Brain pericyte (primary cell): ENCODE measurements at regions not wholly inside any gene's neighbourhood (a gene's known extent, or its start where the extent isn't known, plus 50 kb on each side); places are given as distances from the start of the nearest gene placed in this dataset.
"Not testable (repeated sequence)": the region's sequence is repeated elsewhere in the genome, so short reads cannot be mapped to it uniquely, and the experiment has no call there.

ENCODE experiments used
- DNase-seq: peaks from one replicate; pipeline ENCODE4 v3.0.0-alpha.2; 2012; ENCODE audit warnings: low read depth, low spot score

DNA sequence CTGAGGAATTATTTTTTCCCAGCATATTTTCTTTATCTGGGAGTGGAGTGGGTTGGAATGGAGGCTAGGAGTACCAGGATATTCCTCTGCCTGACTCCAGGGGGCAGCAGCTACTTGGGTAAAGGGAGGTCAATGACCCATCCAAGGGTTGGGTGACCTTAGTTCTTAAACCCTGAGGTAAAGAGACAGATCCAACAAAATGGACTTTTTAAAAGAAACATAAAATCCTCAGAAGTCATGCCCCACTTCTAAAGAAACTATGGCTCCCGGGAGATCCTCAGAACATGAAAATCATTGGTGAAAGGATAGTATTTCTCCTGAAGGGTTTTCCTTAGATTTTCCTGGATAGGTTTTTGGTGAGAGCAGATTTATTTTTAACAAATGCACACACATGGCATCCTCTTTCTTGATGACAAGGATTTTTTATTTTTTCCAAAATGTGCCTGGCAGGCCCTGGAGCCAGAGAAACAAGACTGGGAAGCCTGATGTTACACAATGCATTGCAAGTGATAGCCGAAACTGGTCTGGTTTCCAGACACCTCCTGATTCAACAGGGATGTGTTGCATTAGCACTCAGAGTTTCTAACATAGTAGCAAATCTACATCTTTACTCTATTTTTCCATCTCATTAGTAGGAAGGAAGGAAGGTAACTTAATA lies 240.9 kb upstream of the BTBD3 start:
- DNase-seq: no peak

DNA sequence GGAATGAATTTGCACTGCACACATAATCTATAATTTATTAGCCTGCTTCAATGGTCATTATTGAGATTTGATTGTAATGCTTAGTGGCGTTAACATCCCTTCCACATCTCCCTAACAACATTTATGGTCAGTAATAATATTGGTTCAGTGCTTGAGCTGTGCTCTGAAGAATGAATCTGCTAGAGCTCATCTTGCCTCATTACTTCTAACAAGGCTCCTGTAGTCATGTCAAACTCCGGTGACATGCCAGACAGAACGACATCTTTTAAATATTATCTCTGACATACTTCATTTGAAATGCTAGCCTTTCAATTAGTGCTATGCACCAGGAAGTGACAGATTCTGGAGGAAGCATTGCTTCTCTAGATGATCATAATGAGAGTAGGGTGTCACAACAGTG lies 240.3 kb upstream of the BTBD3 start:
- DNase-seq: no peak

DNA sequence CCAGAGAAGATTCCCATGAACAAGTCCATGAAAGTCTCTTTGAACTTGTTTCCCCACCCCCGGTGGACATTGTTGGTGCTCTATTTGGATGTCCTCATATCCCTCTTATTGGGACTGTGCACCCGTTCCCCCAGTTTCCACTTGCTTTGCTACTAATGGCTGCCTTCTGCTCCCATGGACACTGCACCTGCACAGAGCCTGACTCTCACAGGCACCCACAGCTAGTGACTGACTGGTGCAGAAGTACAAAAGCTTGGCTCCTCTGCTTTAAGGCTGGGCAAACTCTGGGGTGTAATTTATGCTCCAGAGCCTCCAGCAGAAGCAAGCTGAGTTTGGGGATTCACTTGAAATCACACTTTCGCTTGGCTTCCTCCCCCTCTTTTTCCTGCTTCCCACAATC lies 239.9 kb upstream of the BTBD3 start:
- DNase-seq: no peak

DNA sequence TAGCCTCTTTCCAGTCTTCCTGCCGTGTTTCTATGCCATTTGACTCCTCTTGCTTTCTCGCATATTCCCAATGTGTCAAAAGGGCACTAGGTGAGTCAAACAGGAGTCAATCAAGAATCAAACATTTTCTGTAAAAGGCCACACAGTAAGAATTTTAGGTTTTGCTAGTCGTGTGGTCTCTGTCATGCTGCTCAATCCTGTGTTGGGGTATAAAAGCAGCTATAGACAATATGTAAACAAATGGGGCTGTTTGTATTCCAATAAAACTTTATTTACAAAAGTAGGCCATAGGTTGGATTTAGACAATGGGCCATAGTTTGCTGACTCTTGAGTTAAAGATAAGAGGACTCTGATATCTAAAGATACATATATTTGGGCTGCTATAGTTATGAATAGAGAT lies 235.4 kb upstream of the BTBD3 start:
- no peak for DNase-seq

DNA sequence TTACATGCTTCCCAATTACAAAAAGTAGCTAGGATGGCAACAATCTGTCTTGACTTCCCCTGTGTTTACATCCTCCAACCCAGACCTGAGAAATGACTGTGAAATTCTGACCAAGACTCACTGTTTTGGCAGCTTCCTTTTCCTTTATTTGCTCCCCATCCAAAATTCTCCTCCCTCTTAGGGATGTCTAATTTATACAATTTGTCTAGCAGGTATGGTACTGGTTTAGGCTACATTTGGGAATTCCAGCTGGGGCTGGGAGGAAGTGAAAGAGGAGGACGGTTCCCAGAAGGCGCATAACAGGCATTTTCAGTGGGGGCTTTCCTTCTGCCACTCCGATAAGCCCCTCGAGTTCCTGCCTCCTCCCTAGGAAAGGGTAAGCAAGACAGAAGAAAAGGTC lies 231.5 kb upstream of the BTBD3 start:
- DNase-seq: no peak

DNA sequence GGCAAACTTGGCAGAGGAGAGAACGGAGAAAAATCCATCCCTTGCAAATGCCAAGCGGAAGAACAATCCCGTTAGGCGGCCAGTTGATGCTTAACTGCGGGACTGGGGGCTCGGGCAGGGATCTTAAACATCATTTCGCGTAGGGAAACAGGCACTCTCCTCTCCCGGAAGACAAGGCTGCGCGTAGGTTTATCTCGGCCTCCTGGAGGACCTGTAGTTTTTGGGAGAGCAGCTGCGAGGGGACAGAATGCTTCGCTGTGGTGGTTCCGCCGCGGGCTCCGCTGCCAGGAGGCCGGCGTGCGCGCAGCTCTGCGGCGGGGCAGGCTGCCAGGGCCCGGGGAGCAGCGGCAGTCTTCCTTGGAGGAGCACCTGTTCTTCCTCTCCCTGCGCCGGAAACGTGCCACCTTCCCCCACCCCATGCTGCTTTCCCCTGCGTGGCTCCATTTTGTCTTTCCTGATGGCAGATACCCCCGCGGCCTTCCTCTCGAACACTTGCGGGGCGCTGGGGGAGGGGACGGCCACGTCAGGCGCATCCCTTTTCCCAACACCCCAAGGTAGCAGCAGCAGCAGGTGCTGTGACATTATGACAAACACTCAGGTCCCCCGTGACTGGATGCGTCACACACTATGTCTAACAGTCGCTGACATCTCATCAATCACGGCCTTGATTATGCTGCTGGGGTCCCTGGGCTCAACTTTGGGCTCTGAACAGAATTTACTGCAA lies 230.7 kb upstream of the BTBD3 start:
- DNase-seq: no peak

DNA sequence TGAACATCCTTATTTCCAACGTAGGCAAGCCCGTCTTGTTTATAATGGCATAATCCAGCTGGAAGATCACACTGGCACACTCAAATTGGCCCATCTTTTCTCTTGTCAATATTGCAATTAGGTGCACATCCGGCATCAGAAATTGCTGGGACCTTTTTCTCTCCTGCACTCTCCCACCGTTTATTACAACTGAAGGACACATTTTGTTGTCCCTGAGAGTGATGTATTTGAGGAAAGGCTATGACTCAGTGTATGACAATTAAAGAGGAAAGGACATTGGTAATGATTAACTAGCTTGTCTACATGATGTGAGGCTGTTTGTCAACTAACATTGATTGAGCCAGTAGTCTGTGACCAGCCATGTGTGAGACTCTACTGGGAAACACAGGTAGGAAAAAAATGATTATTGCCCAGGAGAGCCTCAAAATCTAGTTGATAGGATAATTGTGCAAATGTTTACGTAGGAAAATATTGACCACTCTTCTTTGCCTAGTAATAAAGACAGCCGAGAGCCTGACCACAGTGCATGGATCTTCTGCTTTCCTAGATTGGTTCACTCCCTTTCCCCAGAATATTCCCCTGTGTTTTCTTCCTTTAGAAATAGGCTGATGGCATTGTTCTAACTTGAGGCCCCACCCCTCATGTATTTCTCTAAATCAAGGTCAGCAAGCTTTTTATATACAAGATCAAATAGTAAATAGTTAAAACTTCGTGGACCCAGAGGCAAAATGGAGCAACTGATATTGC lies 230.0 kb upstream of the BTBD3 start:
- DNase-seq: no peak

DNA sequence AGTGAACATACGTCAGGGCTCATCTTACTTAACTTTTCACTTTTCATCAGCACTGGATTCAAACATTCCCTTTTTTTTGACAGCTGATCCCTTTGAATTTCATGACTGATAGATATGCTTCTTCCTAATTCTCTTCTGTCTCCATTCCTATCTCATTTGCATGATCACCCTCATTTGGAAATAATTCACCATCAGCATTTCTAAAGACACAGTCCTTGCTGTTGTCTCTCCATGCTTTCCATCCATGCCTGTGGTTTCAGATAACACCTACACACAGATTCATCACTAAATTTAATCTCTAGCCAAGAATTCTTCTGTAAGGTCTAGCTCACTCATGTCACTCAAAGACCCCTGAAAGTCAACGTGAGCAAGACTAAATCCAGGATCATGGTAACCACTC lies 228.4 kb upstream of the BTBD3 start:
- DNase-seq: no peak

DNA sequence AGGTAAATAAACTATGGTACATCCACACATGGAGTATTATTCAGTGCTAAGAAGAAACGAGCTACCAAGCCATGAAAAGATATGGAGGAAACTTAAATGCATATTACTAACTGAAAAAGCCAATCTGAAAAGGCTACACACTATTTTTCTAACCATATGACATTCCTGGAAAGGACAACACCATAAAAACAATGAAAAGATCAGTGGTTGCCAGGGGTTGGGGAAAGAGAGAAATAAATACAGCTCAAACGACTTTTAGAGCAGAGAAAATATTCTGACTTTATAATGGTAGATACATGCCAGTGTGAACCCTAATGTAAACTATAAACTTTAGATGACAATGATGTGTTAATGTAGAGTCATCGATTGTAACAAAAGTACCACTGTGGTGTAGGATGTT lies 225.9 kb upstream of the BTBD3 start:
- DNase-seq: no peak

DNA sequence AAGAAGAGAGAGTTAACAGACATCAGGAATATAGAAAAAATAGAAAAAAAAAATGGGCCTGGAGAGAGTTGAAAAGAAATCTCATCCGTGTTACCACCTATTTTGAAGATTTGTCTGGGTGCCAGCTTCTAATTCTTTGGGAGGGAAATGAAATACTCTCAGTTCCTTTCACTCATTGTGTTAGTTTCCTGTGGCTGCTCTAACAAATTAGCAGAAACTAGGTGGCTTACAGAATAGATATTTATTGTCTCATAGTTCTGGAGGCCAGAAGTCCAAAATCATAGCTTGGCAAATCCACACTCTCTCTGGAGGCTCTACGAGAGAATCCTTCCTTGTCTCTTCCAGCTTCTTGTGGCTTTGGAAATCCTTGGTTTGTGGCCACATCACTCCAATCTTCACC lies 225.1 kb upstream of the BTBD3 start:
- DNase-seq: no peak

DNA sequence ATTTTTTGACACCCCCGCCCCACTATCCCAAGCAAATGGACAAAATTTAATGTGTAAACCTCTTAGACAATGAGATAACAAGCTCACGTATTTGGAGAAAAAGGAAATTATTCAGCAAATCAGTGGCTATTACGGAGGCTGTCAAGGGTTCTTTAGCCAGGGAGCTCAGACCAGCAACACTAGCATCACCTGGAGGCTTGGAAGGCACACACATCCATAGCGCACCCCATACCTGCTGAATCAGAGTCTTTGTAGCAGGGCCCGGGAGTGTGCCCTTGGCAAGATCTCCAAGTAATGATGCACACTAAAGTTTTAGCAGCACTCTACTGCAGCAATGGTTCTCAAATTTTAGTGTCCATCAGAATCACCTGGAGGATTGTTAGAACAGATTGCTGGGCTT lies 223.2 kb upstream of the BTBD3 start:
- DNase-seq: no peak

DNA sequence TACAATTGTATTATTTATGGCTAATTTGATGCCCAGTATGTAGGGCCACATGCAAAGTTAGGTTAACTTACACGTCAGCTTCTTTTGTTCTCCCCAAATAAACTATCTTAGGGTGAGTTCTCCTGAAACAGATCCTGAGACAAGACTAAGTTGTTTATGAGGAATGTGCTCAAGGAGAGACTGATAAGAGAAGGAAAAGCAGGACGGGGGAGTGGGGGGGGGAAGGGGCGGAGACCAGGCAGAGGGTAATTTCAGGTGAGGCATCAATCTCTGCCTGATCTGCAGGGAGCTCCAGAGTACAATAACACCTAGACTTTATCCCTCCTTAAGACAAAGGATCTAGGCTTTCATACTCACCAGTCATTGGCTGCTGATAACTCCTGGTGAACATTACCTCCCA lies 220.6 kb upstream of the BTBD3 start:
- no peak for DNase-seq

DNA sequence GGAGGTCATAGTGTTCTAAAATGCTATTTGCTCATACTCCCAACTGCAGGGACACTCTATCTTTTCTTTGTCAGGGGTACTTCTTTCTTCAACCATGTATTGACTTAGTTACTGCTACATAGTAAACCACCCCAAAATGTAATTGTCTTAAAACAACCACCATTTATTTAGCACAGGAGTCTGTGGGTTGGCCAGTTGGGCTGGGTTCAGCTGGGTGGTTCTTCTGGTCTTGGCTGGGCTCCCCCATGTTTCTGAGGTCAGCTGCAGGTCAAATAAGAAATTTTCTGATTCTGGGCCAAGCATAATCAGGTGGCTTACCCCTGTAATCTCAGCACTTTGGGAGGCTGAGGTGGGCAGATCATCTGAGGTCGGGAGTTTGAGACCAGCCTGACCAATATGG lies 220.0 kb upstream of the BTBD3 start:
- DNase-seq: no peak

DNA sequence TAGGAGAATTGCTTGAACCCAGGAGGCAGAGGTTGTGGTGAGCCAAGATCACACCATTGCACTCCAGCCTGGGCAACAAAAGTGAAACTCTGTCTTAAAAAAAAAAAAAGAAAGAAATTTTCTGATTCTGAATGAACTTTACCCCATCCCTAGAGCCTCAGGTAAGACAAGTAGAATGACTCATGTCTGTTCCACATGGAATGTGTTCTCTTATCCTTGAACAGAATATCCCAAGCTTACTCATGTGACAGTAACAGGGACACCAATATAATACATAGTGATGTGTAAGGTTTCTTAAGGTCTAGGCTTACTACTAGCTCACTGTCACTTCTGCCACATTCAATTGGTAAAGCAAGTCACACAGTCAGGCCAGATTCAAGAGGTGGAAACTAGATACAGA lies 219.6 kb upstream of the BTBD3 start:
- DNase-seq: no peak

DNA sequence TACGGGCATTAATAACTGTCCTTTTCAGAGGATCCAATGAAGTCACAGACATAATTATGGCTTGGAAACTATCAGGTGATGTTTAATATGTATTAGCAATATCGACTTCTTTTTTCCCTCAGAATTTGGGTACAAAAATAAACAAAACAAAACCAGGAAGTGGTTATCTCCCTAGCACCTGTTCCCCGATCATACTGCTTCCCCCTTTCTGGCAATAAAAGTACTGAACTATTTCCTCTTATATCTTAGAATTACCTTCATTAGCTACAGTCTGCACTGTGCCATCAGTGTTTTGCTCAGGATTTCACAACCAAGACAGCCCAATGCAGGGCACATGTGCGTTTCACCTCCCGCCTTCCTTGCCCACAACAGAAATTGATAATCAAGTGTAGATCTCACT lies 216.9 kb upstream of the BTBD3 start:
- no peak for DNase-seq

DNA sequence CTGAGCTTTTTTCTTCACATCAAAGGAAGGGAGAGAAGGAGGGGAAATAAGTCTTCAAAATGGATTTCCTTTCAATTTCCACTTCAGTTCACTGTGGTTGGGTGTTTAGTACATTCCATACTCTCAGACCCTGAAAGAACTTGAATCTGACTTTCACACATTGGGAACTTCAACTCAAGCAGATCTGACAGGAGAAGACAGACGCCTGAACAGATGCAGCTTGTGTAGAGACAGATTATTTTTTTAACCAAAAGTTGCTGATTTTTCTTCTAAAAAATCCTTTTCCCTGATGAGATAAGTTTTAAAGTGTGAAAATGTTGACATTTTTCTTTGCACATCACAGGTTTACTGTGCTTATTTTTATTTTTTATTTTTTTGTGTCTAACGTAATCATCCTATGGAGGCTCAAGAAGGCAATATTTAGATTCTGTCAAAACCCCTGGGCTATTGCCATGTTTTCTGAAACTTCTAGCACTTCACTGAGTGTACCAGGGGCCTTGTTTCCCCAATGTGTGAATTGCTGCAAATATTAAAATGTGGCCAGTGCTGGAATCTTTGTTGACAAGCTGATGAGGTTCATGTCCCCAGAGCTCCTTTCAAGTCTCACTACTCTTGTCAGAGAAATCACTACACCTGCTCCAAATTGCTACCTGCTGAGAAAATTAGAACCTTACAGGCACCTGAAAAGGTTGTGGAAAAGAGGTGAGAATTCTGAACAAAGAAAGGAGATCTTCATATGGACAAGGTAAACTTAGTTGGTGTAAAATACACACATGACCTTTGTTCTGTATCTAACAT lies 214.8 kb upstream of the BTBD3 start:
- no peak for DNase-seq

DNA sequence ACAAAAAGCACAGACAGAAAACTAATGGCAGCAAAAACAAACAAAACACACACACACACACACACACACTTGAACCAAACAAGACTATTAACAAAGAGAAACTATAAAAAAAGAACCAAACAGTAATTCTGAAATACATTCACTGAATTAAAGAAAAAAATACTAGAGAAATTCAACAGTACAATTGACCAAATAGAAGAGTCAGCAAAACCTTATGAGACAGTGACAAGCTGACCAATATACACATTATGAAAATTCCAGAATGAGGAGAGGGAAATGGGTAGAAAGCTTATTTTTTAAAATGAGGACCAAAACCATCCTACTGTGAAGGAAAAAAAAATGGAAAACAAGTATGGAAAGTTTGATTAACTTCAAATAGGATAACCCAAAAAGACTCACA lies 212.2 kb upstream of the BTBD3 start:
- DNase-seq: no peak

DNA sequence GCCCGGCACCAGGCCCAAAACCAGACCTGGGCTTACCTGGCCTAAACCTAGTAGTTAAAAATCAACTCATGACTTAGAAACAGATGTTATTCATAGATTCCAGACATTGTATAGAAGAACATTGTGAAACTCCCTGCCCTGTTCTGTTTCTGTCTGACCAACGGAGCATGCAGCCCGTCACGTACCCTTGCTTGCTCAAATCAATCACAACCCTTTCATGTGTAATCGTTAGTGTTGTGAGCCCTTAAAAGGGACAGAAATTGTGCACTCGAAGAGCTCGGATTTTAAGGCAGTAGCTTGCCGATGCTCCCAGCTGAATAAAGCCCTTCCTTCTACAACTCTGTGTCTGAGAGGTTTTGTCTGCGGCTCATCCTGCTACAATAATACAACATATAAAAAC lies 209.5 kb upstream of the BTBD3 start:
- DNase-seq: not testable (repeated sequence)

DNA sequence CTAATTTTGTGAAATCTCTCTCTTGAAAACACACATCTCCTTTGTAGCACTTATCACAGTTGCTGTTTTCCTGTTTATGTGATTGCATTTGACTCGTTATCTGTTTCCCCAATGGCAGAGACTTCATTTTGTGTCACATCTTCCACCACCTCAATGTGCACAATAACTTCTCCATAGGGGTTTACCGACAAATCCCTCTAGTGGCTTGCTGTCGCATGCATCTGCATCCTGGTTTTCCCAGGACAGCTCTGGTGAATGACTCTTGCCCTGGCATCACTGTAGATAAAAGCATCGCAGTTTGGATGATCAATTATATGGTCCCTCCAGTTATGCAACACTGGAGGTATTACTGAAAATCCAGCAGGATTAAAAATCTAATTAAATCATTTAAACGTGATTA lies 206.5 kb upstream of the BTBD3 start:
- no peak for DNase-seq

DNA sequence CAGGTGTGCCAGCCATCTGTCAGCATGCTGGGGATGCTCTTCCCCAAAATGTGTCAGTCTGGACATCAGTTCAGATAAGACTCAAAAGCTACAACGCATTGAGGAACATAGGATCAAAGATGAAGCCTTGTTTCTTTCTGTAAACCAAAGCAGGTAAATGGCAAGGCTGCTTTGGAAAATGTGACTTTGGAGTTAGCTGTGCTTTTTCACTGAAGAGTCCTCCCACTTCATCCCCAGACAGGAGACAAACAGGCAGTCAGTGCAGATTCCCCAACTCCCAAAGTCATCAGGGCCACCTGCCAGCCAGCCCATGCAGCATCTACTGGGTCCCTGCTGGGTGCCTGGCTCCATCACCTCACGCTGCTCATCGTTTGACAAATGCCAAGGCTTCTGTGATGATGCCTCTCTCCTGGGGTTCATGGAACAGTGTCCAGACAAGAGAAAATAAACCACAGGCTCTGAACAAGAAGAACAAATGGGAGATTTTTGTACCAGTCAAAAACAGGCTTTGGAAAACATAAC lies 205.0 kb upstream of the BTBD3 start:
- no peak for DNase-seq

DNA sequence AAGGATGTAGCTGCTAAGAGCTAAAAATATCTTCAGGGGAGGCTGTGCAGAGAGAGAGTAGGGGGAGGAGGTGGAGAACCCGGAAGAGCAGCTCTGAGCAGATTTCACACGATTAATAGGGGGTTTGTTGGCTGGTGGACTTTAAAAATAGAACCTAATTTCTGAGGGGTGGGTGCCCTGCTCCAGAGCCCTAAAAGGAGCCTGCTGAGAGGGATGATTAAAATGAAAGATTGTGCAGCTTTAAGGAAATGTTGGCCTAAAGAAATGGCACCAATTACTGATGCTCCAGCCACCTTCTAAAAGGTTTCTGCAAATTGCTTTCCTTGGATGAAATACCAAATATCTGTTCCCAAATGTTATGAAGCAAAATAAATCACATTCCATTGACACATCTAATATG lies 202.8 kb upstream of the BTBD3 start:
- DNase-seq: no peak
